MM.1S (cell line): ENCODE measurements at regions not wholly inside any gene's neighbourhood (a gene's known extent, or its start where the extent isn't known, plus 50 kb on each side); places are given as distances from the start of the nearest gene placed in this dataset.

Experiments used
- DNase-seq: peaks from one replicate; pipeline ENCODE4 v3.0.0-alpha.2; 2015
- H2AFZ ChIP-seq: fragments of 300-600 bp; sonication (generic); 2 replicates; pipeline ENCODE4 v1.6.0; 2016; ENCODE audit warnings: antibody characterized with exemption, low read length
- H3F3A ChIP-seq: fragments of 300-600 bp; sonication (generic); 2 replicates; pipeline ENCODE4 v1.6.1; 2016; ENCODE audit warnings: mild to moderate bottlenecking, antibody characterized with exemption, low read length, moderate library complexity, mixed read lengths; ENCODE audit not compliant: insufficient read depth
- H3K27ac ChIP-seq: fragments of 300-600 bp; sonication (generic); 2 replicates; pipeline ENCODE4 v1.5.1; 2016; ENCODE audit warnings: mild to moderate bottlenecking, low read length
- H3K27me3 ChIP-seq: fragments of 300-600 bp; sonication (generic); replicated peaks from 2 replicates; pipeline ENCODE4 v1.6.0; 2016; ENCODE audit warnings: low read length; ENCODE audit not compliant: insufficient read depth
- H3K36me3 ChIP-seq: fragments of 300-600 bp; sonication (generic); replicated peaks from 2 replicates; pipeline ENCODE4 v1.6.1; 2016; ENCODE audit warnings: mild to moderate bottlenecking, low read length, mixed read lengths; ENCODE audit not compliant: insufficient read depth
- H3K4me1 ChIP-seq: fragments of 300-600 bp; sonication (generic); 2 replicates; pipeline ENCODE4 v1.6.1; 2016; ENCODE audit warnings: low read length, mixed read lengths
- H3K4me2 ChIP-seq: fragments of 300-600 bp; sonication (generic); 2 replicates; pipeline ENCODE4 v1.6.0; 2016; ENCODE audit warnings: low read depth, low read length
- H3K4me3 ChIP-seq: fragments of 300-600 bp; sonication (generic); 2 replicates; pipeline ENCODE4 v1.5.1; 2016; ENCODE audit warnings: low read length, mixed read lengths
- H3K79me2 ChIP-seq: fragments of 300-600 bp; sonication (generic); 2 replicates; pipeline ENCODE4 v1.6.1; 2016; ENCODE audit warnings: mixed run types, low read length, mixed read lengths
- H3K9ac ChIP-seq: fragments of 300-600 bp; sonication (generic); 2 replicates; pipeline ENCODE4 v1.6.1; 2016; ENCODE audit warnings: low read length, mixed read lengths
- H3K9me2 ChIP-seq: fragments of 300-600 bp; sonication (generic); replicated peaks from 2 replicates; pipeline ENCODE4 v1.6.1; 2016; ENCODE audit warnings: mild to moderate bottlenecking, low read length, mixed read lengths; ENCODE audit not compliant: insufficient read depth
- H3K9me3 ChIP-seq: fragments of 300-600 bp; sonication (generic); replicated peaks from 2 replicates; pipeline ENCODE4 v1.6.1; 2016; ENCODE audit warnings: mild to moderate bottlenecking, low read length, mixed read lengths; ENCODE audit not compliant: insufficient read depth
- H4K20me1 ChIP-seq: fragments of 300-600 bp; sonication (generic); 2 replicates; pipeline ENCODE4 v1.6.1; 2016; ENCODE audit warnings: mild to moderate bottlenecking, low read length, moderate library complexity, mixed read lengths; ENCODE audit not compliant: insufficient read depth
- CTCF ChIP-seq: fragments of 300-600 bp; sonication (generic); IDR thresholded peaks from 2 replicates; pipeline ENCODE4 v1.5.1; 2016; ENCODE audit warnings: antibody characterized with exemption, low read length, mixed read lengths
- EZH2 ChIP-seq: fragments of 300-600 bp; sonication (generic); optimal IDR thresholded peaks from 2 replicates; pipeline ENCODE3; 2017; ENCODE audit warnings: low read depth, mild to moderate bottlenecking, antibody characterized with exemption, low read length, mixed read lengths
- EZH2phosphoT487 ChIP-seq: fragments of 300-600 bp; sonication (generic); IDR thresholded peaks from 2 replicates; pipeline ENCODE4 v1.6.1; 2018; ENCODE audit warnings: antibody characterized with exemption, low read length

GRCh38 chr14:97781961-97782360 lies 984.8 kb downstream of the VRK1 start:
- no peak overlapping the region for H3K4me3 ChIP-seq
- H3K79me2 ChIP-seq: no peaks in the 10 kb centered on the region
- H4K20me1 ChIP-seq: no peaks in the 10 kb centered on the region
- no peaks in the 10 kb centered on the region for H3K9me2 ChIP-seq
- no peaks in the 10 kb centered on the region for H3K9me3 ChIP-seq
- TF ChIP-seq EZH2: no peak
- no peak for TF ChIP-seq EZH2phosphoT487
- no peak for TF ChIP-seq CTCF
- H3K4me2 ChIP-seq: no peak overlapping the region
- DNase-seq: no peak
- no peaks in the 10 kb centered on the region for H3F3A ChIP-seq
- H2AFZ ChIP-seq: no peak overlapping the region
- no peak overlapping the region for H3K9ac ChIP-seq
- no peak overlapping the region for H3K27ac ChIP-seq
- peaks cover 16% of the 10 kb centered on the region for H3K4me1 ChIP-seq
- no peaks in the 10 kb centered on the region for H3K36me3 ChIP-seq
- H3K27me3 ChIP-seq: no peaks in the 10 kb centered on the region

- H3K27me3 ChIP-seq: no peaks in the 10 kb centered on the region
- H3F3A ChIP-seq: no peaks in the 10 kb centered on the region
- no peak overlapping the region for H3K9ac ChIP-seq
- H3K27ac ChIP-seq: no peak overlapping the region
- TF ChIP-seq EZH2phosphoT487 (no peak), EZH2 (no peak), CTCF (no peak)
- H3K36me3 ChIP-seq: no peaks in the 10 kb centered on the region
- DNase-seq: no peak
- H3K4me2 ChIP-seq: no peak overlapping the region
- H2AFZ ChIP-seq: no peak overlapping the region
- peaks cover 12% of the 10 kb centered on the region for H3K4me1 ChIP-seq
- H3K79me2 ChIP-seq: no peaks in the 10 kb centered on the region
- no peaks in the 10 kb centered on the region for H3K9me3 ChIP-seq
- no peaks in the 10 kb centered on the region for H3K9me2 ChIP-seq
- no peak overlapping the region for H3K4me3 ChIP-seq
- no peaks in the 10 kb centered on the region for H4K20me1 ChIP-seq
These were observed 985.8 kb downstream of the VRK1 start for GRCh38 chr14:97782871-97783414.

- Histone ChIP-seq H3K4me2 (no peak overlapping the region), H3K4me1 (no peaks in the 10 kb centered on the region), H3K9ac (no peak overlapping the region), H3K4me3 (no peak overlapping the region), H3K36me3 (no peaks in the 10 kb centered on the region), H3F3A (no peaks in the 10 kb centered on the region), H3K9me2 (no peaks in the 10 kb centered on the region), H3K27me3 (no peaks in the 10 kb centered on the region), H3K79me2 (no peaks in the 10 kb centered on the region), H2AFZ (no peak overlapping the region), H4K20me1 (no peaks in the 10 kb centered on the region), H3K27ac (no peak overlapping the region), H3K9me3 (no peaks in the 10 kb centered on the region)
- peak; percentile 25 for DNase-seq
- TF ChIP-seq EZH2: no peak
These were observed 988.3 kb downstream of the VRK1 start for GRCh38 chr14:97785495-97785894.

- no peaks in the 10 kb centered on the region for H3K79me2 ChIP-seq
- no peaks in the 10 kb centered on the region for H3K36me3 ChIP-seq
- no peak overlapping the region for H3K27ac ChIP-seq
- no peak overlapping the region for H3K4me2 ChIP-seq
- H4K20me1 ChIP-seq: no peaks in the 10 kb centered on the region
- H3K9me3 ChIP-seq: no peaks in the 10 kb centered on the region
- H3K4me3 ChIP-seq: no peak overlapping the region
- H3K4me1 ChIP-seq: no peaks in the 10 kb centered on the region
- H3K9me2 ChIP-seq: no peaks in the 10 kb centered on the region
- H3K9ac ChIP-seq: no peak overlapping the region
- no peak for TF ChIP-seq EZH2
- TF ChIP-seq CTCF: no peak
- no peaks in the 10 kb centered on the region for H3K27me3 ChIP-seq
- DNase-seq: no peak
- H3F3A ChIP-seq: no peaks in the 10 kb centered on the region
- H2AFZ ChIP-seq: no peak overlapping the region
These were observed 991.2 kb downstream of the VRK1 start for GRCh38 chr14:97788364-97788763.
